ENCODE measurements at regions not wholly inside any gene's neighbourhood (a gene's known extent, or its start where the extent isn't known, plus 50 kb on each side); places are given as distances from the start of the nearest gene placed in this dataset.

DNA sequence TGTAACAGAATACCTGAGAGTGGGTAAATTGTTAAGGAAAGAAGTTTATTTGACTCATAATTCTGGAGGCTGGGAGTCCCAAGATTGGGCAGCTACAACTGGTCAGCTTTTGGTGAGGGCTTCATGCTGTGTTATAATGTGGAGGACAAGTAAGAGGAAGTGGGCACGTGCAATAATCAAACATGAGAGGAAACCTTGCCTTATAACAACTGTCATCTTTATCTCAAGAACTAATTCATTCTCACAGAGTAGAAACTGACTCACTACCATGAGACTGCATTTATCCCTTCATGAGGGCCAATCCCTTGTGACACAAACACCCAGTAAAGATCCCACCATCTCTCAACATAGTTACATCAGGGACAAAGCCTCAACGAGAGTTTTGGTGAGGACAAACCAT lies 318.1 kb upstream of the NT5C1B start:
- Histone ChIP-seq H3K9me3 (ENCODE audit: insufficient read depth, low read depth, low read length) (no peaks in the 10 kb centered on the region), H3K4me1 (ENCODE audit: insufficient read depth, low read length, poor library complexity, severe bottlenecking) (no peaks in the 10 kb centered on the region), H3K4me2 (ENCODE audit: low read depth, low read length, poor library complexity, severe bottlenecking) (no peak overlapping the region), H3K27me3 (ENCODE audit: insufficient read depth, low read length, poor library complexity, severe bottlenecking) (no peaks in the 10 kb centered on the region), H4K20me1 (ENCODE audit: insufficient read depth, low read length, poor library complexity, severe bottlenecking) (no peaks in the 10 kb centered on the region), H2AFZ (ENCODE audit: low read length) (no peak overlapping the region), H3K9ac (ENCODE audit: low read depth, low read length, poor library complexity, severe bottlenecking) (no peak overlapping the region), H3K9me2 (replicated peaks; ENCODE audit: low read depth, low read length) (no peaks in the 10 kb centered on the region), H3K4me3 (ENCODE audit: low read length, poor library complexity, severe bottlenecking) (no peak overlapping the region), H3K36me3 (ENCODE audit: insufficient read depth, low read length) (no peaks in the 10 kb centered on the region), H3K79me2 (ENCODE audit: insufficient read depth, low read length) (no peaks in the 10 kb centered on the region), H3F3A (ENCODE audit: low read depth) (no peaks in the 10 kb centered on the region)
- no peak for TF ChIP-seq EZH2phosphoT487 (IDR thresholded peaks at IDR 0.05; ENCODE audit: borderline replicate concordance)
- TF ChIP-seq, protein P1, sequence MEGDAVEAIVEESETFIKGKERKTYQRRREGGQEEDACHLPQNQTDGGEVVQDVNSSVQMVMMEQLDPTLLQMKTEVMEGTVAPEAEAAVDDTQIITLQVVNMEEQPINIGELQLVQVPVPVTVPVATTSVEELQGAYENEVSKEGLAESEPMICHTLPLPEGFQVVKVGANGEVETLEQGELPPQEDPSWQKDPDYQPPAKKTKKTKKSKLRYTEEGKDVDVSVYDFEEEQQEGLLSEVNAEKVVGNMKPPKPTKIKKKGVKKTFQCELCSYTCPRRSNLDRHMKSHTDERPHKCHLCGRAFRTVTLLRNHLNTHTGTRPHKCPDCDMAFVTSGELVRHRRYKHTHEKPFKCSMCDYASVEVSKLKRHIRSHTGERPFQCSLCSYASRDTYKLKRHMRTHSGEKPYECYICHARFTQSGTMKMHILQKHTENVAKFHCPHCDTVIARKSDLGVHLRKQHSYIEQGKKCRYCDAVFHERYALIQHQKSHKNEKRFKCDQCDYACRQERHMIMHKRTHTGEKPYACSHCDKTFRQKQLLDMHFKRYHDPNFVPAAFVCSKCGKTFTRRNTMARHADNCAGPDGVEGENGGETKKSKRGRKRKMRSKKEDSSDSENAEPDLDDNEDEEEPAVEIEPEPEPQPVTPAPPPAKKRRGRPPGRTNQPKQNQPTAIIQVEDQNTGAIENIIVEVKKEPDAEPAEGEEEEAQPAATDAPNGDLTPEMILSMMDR (conservative IDR thresholded peaks at IDR 0.05; ENCODE audit: low read length), result no peak

DNA sequence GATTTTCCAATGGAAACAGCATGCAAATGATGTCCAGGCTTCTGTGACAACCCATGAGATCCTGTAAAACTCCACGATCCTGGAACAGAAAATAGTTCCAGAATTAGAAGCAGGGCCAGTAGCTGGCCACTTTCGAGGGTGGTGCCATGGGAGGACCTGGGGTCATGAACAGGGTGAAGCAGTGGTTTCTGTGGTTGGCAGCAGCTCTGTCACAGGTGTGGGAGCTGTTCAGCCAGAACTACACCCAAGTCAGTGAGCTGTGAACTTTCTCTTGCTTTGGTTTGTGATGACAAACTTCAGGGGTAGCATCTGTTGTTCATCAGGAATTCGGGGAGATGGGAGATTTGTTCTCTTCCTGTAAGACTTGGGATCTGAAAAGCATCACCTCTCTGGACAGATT lies 314.4 kb upstream of the NT5C1B start:
- no peak overlapping the region for H3K4me2 ChIP-seq (ENCODE audit: low read depth, low read length, poor library complexity, severe bottlenecking)
- H3K4me1 ChIP-seq (ENCODE audit: insufficient read depth, low read length, poor library complexity, severe bottlenecking), result no peaks in the 10 kb centered on the region
- no peak overlapping the region for H3K9ac ChIP-seq (ENCODE audit: low read depth, low read length, poor library complexity, severe bottlenecking)
- no peaks in the 10 kb centered on the region for H3K9me3 ChIP-seq (ENCODE audit: insufficient read depth, low read depth, low read length)
- no peak for TF ChIP-seq EZH2phosphoT487 (IDR thresholded peaks at IDR 0.05; ENCODE audit: borderline replicate concordance)
- TF ChIP-seq, protein P1 (conservative IDR thresholded peaks at IDR 0.05; ENCODE audit: low read length), result no peak
- H4K20me1 ChIP-seq (ENCODE audit: insufficient read depth, low read length, poor library complexity, severe bottlenecking), result no peaks in the 10 kb centered on the region
- H3F3A ChIP-seq (ENCODE audit: low read depth), result no peaks in the 10 kb centered on the region
- no peaks in the 10 kb centered on the region for H3K27me3 ChIP-seq (ENCODE audit: insufficient read depth, low read length, poor library complexity, severe bottlenecking)
- H3K4me3 ChIP-seq (ENCODE audit: low read length, poor library complexity, severe bottlenecking), result no peak overlapping the region
- no peak overlapping the region for H2AFZ ChIP-seq (ENCODE audit: low read length)
- H3K79me2 ChIP-seq (ENCODE audit: insufficient read depth, low read length), result no peaks in the 10 kb centered on the region
- no peaks in the 10 kb centered on the region for H3K9me2 ChIP-seq (replicated peaks; ENCODE audit: low read depth, low read length)
- no peaks in the 10 kb centered on the region for H3K36me3 ChIP-seq (ENCODE audit: insufficient read depth, low read length)

DNA sequence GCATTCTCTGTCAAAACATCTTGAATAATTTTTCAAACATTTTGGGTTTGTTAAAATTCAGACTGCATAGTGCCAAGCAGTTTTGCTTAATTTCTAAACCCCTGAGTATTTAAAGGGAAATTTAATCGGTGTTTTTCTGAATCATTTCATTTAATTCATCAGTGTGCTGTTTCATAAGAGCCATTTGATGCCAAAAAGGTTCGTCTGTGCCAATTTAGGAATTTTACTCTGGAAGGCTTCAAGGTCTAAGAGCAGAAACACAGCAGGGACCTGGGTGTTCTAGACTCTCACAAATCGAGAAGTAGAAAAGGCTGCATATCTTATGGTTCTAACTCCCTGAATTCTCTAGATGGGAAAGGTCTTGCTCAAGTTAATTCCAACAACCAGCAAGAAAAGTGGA lies 311.9 kb upstream of the NT5C1B start:
- Histone ChIP-seq H3K36me3 (ENCODE audit: insufficient read depth, low read length) (no peaks in the 10 kb centered on the region), H4K20me1 (ENCODE audit: insufficient read depth, low read length, poor library complexity, severe bottlenecking) (no peaks in the 10 kb centered on the region), H3K4me1 (ENCODE audit: insufficient read depth, low read length, poor library complexity, severe bottlenecking) (no peaks in the 10 kb centered on the region), H3F3A (ENCODE audit: low read depth) (no peaks in the 10 kb centered on the region), H3K79me2 (ENCODE audit: insufficient read depth, low read length) (no peaks in the 10 kb centered on the region), H3K4me2 (ENCODE audit: low read depth, low read length, poor library complexity, severe bottlenecking) (no peak overlapping the region), H2AFZ (ENCODE audit: low read length) (no peak overlapping the region), H3K9me3 (ENCODE audit: insufficient read depth, low read depth, low read length) (no peaks in the 10 kb centered on the region), H3K9ac (ENCODE audit: low read depth, low read length, poor library complexity, severe bottlenecking) (no peak overlapping the region), H3K27me3 (ENCODE audit: insufficient read depth, low read length, poor library complexity, severe bottlenecking) (no peaks in the 10 kb centered on the region), H3K9me2 (replicated peaks; ENCODE audit: low read depth, low read length) (no peaks in the 10 kb centered on the region), H3K4me3 (ENCODE audit: low read length, poor library complexity, severe bottlenecking) (no peak overlapping the region)
- TF ChIP-seq, protein P1 (conservative IDR thresholded peaks at IDR 0.05; ENCODE audit: low read length), result no peak
- TF ChIP-seq EZH2phosphoT487 (IDR thresholded peaks at IDR 0.05; ENCODE audit: borderline replicate concordance), result no peak

Data from Loucy (cell line).